Daoy (cell line): ENCODE measurements at regions not wholly inside any gene's neighbourhood (a gene's known extent, or its start where the extent isn't known, plus 50 kb on each side); places are given as distances from the start of the nearest gene placed in this dataset.

ENCODE experiments used
- DNase-seq: peaks from one replicate; pipeline ENCODE4 v3.0.0-alpha.2; 2015; ENCODE audit warnings: low read depth

DNA sequence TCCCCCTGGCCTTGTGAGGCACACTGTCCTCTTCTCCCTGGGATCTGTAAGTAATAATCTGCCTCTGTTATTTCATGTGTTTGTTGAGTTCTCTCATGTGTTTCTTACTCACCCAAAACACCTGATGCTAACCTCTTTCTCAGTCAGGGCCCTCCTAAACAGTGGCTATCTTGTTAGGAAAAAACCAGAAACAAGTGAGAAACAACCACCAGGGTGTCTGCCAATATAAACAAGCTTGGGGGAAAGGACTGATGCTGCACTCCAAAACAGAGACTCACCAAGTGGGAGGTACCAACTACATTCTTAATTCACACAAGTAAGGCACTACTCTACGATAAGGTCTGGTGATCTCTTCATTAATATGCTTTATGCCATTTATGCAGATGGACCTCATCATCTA lies 564.4 kb downstream of the SEMA5A start:
- no peak for DNase-seq

DNA sequence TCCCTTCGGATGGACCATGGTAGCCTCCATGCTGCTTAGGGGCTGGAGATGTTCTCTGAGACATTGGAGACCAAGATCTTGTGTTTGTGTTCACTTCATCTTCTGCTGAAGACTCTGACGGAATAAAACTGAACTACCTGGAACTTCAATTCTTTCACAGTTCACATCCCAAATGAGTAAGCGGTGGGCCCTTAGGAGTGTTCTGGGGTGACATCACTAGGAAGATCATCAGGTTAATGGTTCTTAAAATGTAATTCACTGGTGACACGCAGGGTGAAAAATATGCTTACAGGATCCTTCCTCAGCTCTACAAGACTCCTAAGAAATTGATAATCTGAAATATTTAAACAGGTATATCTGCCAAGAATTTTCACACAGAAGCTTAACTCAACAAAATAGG lies 561.5 kb downstream of the SEMA5A start:
- no peak for DNase-seq
